Activated T-cell treated with anti-CD3 and anti-CD28 coated beads, Interleukin-2, amount 50 U/mL, for 24 hours (primary cell): ENCODE measurements at regions not wholly inside any gene's neighbourhood (a gene's known extent, or its start where the extent isn't known, plus 50 kb on each side); places are given as distances from the start of the nearest gene placed in this dataset.

Experiments
- DNase-seq: peaks from one replicate; pipeline ENCODE4 v3.0.0-alpha.2; 2020
- H3K27ac Mint-ChIP-seq: 2 replicates; pipeline ENCODE4 v1.8.0; 2020; ENCODE audit warnings: mild to moderate bottlenecking, mixed read lengths
- H3K27me3 Mint-ChIP-seq: 2 replicates; pipeline ENCODE4 v1.8.0; 2020; ENCODE audit warnings: mixed read lengths
- H3K36me3 Mint-ChIP-seq: 2 replicates; pipeline ENCODE4 v1.8.0; 2020; ENCODE audit warnings: low read depth, mixed read lengths
- H3K4me1 Mint-ChIP-seq: 2 replicates; pipeline ENCODE4 v1.8.0; 2020; ENCODE audit warnings: low read depth, mixed read lengths
- H3K4me3 Mint-ChIP-seq: 2 replicates; pipeline ENCODE4 v1.8.0; 2020; ENCODE audit warnings: mild to moderate bottlenecking, moderate library complexity, mixed read lengths
- H3K9me3 Mint-ChIP-seq: 2 replicates; pipeline ENCODE4 v1.8.0; 2020; ENCODE audit warnings: mixed read lengths

DNA sequence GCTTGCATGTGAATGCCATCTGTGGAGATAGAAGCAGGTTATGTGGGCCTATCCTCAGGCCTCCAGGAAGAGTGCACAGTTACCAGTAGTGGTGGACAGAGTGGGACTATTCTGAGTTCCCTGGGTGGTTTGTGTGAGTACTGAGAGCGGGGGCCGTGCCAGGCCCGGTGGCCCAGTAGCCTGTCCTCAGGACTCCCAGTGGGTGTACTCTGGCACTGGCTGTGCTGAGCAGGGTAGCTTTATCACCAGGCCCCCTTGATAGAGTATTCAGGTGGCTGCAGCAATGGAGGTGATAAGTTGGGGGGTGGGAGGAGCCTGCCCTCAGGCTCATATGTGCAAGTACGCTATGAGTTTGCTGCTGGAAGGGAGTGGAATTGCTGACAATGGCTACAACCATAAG, 979.0 kb upstream of the PIK3C3 start:
- H3K36me3 Mint-ChIP-seq, result no peaks in the 10 kb centered on the region
- H3K4me1 Mint-ChIP-seq, result no peaks in the 10 kb centered on the region
- H3K9me3 Mint-ChIP-seq, result peaks cover 10% of the 10 kb centered on the region
- no peak overlapping the region for H3K4me3 Mint-ChIP-seq
- no peak for DNase-seq
- no peaks in the 10 kb centered on the region for H3K27me3 Mint-ChIP-seq
- no peak overlapping the region for H3K27ac Mint-ChIP-seq

DNA sequence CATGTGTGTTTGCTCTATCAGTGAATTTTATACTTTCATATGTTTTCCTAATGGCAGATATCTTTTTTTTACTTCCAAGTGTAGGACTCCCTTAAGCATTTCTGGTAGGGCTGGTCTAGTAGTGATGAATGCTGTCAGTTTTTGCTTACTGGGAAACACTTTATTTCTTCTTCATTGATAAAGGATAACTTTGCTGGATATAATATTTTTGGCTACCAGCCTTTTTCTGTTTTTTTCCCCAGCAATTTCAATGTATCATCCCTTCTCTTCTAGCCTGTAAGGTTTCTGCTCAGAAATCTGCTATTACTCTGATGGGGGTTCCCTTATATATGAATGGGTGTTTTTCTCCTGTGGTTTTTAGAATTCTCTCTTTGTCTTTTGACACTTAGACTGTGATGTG, 980.6 kb upstream of the PIK3C3 start:
- Mint-ChIP-seq H3K4me1 (no peaks in the 10 kb centered on the region), H3K36me3 (no peaks in the 10 kb centered on the region), H3K27ac (no peak overlapping the region), H3K9me3 (peaks cover 10% of the 10 kb centered on the region), H3K4me3 (no peak overlapping the region), H3K27me3 (no peaks in the 10 kb centered on the region)
- no peak for DNase-seq

DNA sequence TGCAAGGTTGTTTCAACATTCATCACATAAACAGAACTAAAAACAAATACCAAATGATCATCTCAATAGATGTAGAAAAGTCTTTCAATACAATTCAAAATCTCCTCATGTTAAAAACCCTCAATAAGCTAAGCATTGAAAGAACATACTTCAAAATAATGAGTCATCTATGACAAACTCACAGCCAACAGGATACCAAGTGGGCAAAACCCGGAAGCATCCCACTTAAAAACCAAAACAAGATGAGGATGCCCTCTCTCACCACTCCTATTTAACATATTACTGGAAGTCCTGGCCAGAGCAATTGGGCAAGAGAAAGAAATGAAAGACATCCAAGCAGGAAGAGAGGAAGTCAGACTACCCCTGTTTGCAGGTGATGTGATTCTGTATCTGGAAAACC, 992.2 kb upstream of the PIK3C3 start:
- no peaks in the 10 kb centered on the region for H3K27me3 Mint-ChIP-seq
- H3K4me3 Mint-ChIP-seq, result no peak overlapping the region
- H3K36me3 Mint-ChIP-seq, result no peaks in the 10 kb centered on the region
- no peaks in the 10 kb centered on the region for H3K4me1 Mint-ChIP-seq
- peaks cover 21% of the 10 kb centered on the region for H3K9me3 Mint-ChIP-seq
- DNase-seq, result no peak
- no peak overlapping the region for H3K27ac Mint-ChIP-seq

DNA sequence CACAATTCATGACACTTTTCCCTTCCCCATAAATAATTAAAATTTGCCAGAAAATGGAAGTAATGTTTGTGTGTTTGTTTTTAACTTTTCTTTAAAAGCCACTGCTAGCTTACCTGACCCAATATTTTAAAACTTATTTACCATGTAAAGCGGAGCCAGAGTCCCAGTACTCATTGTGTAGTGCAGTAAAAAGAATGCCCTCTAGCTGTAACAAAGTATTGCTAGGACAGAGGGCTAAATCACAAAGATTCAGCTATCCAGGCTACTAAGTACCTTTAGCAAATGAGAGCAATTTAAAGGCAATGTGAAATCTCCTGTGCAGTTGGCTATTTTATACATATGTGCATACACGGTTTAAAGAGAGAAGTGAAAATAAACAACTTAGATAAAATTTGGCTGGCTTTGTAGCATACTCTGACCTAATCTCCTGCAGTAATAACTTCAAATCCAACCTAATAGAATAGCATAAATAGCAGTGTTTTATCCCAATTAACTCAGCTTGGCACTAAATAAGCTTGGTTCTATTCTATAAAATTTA, 997.4 kb upstream of the PIK3C3 start:
- Mint-ChIP-seq H3K9me3 (peaks cover 9% of the 10 kb centered on the region), H3K4me1 (no peaks in the 10 kb centered on the region), H3K27me3 (no peaks in the 10 kb centered on the region), H3K4me3 (no peak overlapping the region), H3K27ac (no peak overlapping the region), H3K36me3 (no peaks in the 10 kb centered on the region)
- no peak for DNase-seq

DNA sequence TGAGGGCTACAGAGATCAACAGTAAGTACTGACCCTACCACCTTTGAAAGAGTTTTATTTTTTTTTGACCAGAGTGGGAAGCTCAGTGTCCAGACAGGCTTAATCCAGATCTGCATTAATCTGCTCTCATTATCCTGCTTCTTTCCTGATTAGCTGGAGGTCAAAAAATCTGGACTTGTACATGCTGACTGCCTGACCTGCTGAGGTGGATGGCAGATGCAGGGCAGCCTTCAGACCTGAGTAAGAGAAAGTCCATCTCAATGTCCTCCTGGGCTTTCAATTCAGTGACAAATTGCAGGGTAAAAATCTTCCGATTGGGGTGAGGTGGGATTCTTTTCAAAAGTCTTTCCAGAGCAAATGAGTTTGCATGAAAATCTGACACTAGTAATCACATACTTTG, 998.8 kb upstream of the PIK3C3 start:
- Mint-ChIP-seq H3K9me3 (peaks cover 9% of the 10 kb centered on the region), H3K36me3 (no peaks in the 10 kb centered on the region), H3K27me3 (no peaks in the 10 kb centered on the region), H3K4me3 (no peak overlapping the region), H3K4me1 (no peaks in the 10 kb centered on the region), H3K27ac (no peak overlapping the region)
- DNase-seq, result no peak

DNA sequence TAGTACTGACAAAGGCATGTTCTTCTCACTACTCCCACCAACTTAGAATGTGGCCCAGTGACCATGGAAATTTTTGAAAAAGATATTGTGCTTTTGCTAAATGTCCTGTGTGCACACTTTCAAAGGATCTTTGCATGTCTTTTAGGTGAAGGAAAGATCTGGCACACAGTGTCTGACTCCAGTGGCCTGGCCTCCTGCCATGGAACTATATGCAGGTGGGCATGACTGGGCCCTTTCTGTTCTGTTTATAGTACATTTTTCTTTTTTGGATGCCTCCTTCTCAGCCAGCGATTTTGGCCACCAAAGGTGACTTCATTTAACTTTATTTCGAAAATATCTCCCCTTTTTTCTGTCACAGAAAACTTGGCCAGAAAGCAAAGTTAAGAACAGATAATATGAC, 999.7 kb upstream of the PIK3C3 start:
- Mint-ChIP-seq H3K27me3 (no peaks in the 10 kb centered on the region), H3K27ac (no peak overlapping the region), H3K36me3 (no peaks in the 10 kb centered on the region), H3K4me1 (no peaks in the 10 kb centered on the region), H3K4me3 (no peak overlapping the region), H3K9me3 (peaks cover 15% of the 10 kb centered on the region)
- no peak for DNase-seq

DNA sequence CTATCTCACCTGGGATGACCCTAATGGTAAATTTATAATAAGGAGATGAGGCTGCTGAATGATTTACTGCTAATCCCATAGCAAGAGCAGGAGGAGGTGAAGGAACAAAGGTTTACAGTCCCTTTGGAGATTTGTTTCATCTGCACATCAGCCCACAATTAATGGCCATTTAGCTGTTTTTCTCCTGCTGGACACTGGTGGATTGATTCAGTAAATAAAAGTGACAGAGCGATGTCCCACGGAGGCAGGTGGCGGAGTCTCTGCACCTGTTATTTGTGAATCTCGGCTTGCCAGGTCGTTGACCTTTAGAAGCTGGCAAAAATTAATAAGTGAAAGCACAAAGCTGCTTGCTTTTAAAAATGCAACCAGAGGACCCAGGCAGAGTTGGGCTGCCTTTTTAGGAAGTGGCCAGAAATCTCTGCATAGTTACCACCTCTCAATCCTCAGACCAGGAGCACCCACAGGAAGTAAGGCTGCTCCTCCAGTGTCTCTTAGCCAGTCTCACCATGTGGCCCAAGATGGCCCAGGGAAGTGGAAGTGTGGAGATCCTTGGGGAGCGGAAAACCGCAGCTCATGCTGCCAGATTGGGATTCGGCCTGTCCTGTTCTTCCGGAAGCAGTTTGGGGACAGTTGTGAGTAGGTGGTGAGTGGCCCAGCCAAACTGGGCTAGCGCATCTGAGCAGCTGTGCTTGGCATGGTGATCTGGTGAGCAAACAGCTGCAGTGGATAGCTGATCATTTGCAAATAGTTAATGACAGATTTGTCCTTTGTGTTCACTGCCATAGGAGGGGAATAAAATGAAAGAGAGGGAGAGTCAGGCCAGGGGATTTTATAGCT, 1005.7 kb upstream of the PIK3C3 start:
- no peak overlapping the region for H3K4me3 Mint-ChIP-seq
- no peaks in the 10 kb centered on the region for H3K36me3 Mint-ChIP-seq
- H3K9me3 Mint-ChIP-seq, result peaks cover 17% of the 10 kb centered on the region
- no peaks in the 10 kb centered on the region for H3K27me3 Mint-ChIP-seq
- no peak overlapping the region for H3K27ac Mint-ChIP-seq
- H3K4me1 Mint-ChIP-seq, result no peaks in the 10 kb centered on the region
- DNase-seq, result no peak

DNA sequence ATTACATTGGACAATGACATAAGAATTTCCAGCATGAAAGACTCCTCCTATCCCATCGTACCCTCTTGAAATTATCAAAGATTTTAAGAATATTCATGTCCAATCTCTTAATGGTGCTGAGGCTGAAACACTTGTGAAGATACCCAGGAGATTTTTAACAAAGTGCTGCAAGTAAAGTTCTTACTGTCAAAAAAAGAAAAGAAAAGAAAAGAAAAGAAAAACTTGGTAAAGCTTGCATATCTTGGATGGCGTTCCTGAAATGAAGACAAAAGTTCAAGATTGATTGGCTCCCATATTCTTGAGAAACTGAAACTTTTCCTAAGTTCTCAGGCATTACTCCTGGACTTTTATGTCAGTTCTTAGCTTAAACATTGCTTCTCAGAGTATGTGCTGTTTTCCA, 1010.5 kb upstream of the PIK3C3 start:
- Mint-ChIP-seq H3K36me3 (no peaks in the 10 kb centered on the region), H3K27me3 (no peaks in the 10 kb centered on the region), H3K4me3 (no peak overlapping the region), H3K27ac (no peak overlapping the region), H3K9me3 (peaks cover 18% of the 10 kb centered on the region), H3K4me1 (no peaks in the 10 kb centered on the region)
- DNase-seq, result no peak

DNA sequence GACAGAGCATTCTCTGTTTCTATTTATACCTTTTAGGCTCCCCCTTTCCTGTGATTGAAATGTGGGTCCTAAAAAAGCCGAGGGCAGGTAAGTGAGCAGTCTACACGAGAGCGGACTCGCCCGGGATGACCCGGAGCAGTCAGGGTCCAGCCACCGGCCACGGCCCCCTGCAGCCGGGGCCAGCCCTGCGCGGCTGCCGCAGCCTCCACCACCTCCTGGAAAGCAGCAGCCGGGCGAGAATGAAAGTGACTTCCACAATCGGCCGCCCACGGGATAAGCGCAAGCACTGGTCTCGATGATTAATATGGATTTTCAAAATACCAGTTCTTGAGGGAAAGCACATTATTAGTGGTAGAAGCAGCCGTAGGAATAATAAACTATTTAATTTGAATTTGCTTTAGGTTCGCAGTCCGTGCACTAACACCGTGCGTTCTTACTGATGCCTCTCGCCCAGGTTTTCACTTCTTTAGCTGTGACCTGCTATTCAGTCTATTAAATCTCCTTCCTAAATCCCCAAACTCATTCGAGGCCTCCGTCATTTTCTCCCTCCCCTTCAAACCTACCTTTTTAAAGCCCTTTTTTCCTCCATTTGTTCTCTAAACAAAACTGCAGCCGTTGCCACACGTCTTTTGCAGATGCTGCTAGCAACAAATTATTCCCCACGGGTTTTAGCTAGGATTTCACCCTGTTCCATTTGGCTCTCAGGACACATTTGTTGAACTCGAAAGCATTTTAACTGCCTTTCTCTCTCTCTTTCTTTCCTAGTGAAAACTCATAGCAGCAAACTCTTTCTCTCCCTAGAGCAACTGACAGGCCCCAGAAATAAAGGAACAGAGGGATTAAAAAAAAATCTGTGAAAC, 1015.1 kb upstream of the PIK3C3 start:
- Mint-ChIP-seq H3K9me3 (peaks cover 17% of the 10 kb centered on the region), H3K27me3 (no peaks in the 10 kb centered on the region), H3K4me3 (no peak overlapping the region), H3K27ac (no peak overlapping the region), H3K4me1 (no peaks in the 10 kb centered on the region), H3K36me3 (no peaks in the 10 kb centered on the region)
- no peak for DNase-seq

DNA sequence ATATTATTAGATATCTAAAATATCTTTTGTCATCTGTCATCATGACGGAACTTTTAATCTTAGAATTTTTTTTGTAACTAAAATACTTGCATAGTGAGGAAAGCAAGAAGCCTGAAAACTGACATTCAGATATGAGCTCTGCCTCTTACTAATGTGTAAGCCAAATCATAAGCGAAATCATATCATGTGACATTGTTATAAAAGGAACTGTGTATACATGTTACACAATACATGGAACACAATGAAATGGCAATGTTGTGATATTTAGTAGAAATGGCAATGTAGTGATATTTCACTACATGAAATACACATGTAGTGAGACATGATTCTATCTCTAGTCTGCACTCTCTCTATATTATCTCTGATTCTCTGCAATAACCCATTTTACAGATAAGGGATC, 1016.4 kb upstream of the PIK3C3 start:
- Mint-ChIP-seq H3K4me1 (no peaks in the 10 kb centered on the region), H3K36me3 (no peaks in the 10 kb centered on the region), H3K4me3 (no peak overlapping the region), H3K27me3 (no peaks in the 10 kb centered on the region), H3K9me3 (peaks cover 21% of the 10 kb centered on the region), H3K27ac (no peak overlapping the region)
- no peak for DNase-seq

DNA sequence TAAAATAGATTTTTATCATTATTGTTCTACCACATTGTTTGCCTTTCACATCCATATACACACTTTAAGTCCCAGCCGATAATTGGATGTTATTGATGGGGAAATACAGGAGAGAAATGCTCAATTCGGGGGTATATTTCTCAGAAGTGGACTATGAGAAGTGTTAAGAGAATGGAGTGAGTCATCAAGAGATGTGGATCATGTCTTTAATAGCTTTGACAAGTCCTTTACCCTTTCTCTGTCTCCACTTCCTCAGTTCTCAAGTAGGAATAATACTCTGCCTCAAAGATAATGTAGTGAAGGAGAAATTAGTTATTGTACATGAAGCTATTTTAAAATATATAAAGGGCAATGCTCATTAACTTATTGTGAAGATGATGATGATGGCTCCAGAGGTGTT, 1017.6 kb upstream of the PIK3C3 start:
- Mint-ChIP-seq H3K4me1 (no peaks in the 10 kb centered on the region), H3K36me3 (no peaks in the 10 kb centered on the region), H3K27ac (no peak overlapping the region), H3K9me3 (peaks cover 15% of the 10 kb centered on the region), H3K27me3 (no peaks in the 10 kb centered on the region), H3K4me3 (no peak overlapping the region)
- no peak for DNase-seq

DNA sequence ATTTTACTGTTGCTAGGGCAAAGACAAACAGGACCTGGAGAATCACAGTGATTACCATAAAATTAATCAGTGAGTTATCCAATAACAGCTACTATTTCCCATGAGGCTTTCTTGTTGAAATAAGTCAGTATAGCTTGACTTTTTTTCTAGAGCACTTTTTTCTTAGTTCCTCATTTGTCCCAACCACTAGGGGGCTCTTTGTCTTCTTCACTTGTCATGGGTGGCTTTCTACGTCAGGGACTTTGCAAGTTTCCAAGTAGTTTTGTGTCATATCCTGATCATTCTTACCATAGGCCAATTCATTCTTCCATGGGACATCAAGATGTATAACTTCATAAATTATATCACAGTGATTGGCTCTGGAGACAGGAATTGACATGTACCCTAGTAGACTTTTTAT, 1019.6 kb upstream of the PIK3C3 start:
- Mint-ChIP-seq H3K36me3 (no peaks in the 10 kb centered on the region), H3K4me1 (no peaks in the 10 kb centered on the region), H3K27ac (no peak overlapping the region), H3K4me3 (no peak overlapping the region), H3K27me3 (no peaks in the 10 kb centered on the region), H3K9me3 (peaks cover 22% of the 10 kb centered on the region)
- DNase-seq, result no peak

DNA sequence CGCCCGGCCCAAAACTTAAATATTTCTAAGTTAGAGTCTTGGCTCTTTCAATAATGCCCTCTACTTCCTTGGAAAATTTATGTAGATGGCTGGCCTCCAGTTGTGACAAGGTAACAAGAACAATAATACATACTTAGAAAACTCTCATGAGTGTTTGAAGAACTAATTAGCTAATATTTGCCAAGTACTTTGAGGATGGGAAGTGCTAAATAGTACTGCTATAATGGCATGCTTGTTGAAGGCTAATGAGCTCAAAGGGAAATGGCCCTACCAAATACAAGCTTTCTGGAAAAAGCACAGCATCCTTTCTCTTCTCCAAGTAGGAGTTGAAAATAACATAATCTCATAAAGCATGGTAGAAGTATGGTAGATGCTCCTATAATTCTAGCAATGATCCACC, 1022.2 kb upstream of the PIK3C3 start:
- Mint-ChIP-seq H3K27ac (no peak overlapping the region), H3K36me3 (no peaks in the 10 kb centered on the region), H3K4me1 (no peaks in the 10 kb centered on the region), H3K9me3 (peaks cover 25% of the 10 kb centered on the region), H3K4me3 (no peak overlapping the region), H3K27me3 (no peaks in the 10 kb centered on the region)
- DNase-seq, result no peak

DNA sequence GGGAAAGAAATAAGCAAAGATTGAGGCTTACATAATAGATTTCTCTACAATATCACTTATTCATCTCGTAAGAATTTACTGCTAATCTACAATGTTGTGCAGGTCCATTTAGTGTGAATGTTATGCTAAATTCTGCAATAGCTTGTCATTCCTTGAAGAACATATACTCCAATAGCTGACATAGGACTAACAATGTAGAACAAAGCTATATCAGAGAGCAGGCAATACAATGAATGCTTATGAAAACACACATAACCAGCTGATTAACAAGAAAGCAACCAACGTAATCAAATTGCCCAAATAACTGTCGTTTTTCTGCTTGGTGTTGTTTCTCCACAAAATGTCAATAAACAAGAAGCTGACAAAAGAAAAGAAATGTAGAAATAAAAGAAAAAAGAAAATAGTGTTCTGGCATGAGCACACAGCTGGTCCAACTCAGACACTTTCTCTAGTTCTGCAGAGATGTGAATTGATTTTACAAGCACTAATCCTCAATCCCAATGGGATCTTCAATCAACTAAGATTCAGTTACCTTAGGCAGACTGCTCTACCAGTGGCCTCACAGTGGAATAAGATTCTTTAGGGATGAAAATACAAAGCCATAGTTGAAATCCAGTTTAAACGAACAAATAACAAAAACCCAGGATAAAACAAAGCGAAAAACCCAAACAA, 1024.7 kb upstream of the PIK3C3 start:
- Mint-ChIP-seq H3K4me3 (no peak overlapping the region), H3K4me1 (no peaks in the 10 kb centered on the region), H3K27me3 (no peaks in the 10 kb centered on the region), H3K27ac (no peak overlapping the region), H3K36me3 (no peaks in the 10 kb centered on the region), H3K9me3 (peaks cover 18% of the 10 kb centered on the region)
- no peak for DNase-seq
